Stimulated activated CD4-positive, alpha-beta T cell treated with anti-CD3 and anti-CD28 coated beads, Interleukin-12 subunit alpha, Interleukin-12 subunit beta, amount 100 ng/mL, for 48 hours (primary cell): ENCODE measurements at regions not wholly inside any gene's neighbourhood (a gene's known extent, or its start where the extent isn't known, plus 50 kb on each side); places are given as distances from the start of the nearest gene placed in this dataset.
"Not testable (repeated sequence)": the region's sequence is repeated elsewhere in the genome, so short reads cannot be mapped to it uniquely, and the experiment has no call there.

ENCODE experiments used
- DNase-seq, 3 donors: peaks; one replicate each; pipeline ENCODE4 v3.0.0-alpha.2; 2020; ENCODE audit warnings: low read depth in 2 of 3, low spot score in 1 of 3

DNA sequence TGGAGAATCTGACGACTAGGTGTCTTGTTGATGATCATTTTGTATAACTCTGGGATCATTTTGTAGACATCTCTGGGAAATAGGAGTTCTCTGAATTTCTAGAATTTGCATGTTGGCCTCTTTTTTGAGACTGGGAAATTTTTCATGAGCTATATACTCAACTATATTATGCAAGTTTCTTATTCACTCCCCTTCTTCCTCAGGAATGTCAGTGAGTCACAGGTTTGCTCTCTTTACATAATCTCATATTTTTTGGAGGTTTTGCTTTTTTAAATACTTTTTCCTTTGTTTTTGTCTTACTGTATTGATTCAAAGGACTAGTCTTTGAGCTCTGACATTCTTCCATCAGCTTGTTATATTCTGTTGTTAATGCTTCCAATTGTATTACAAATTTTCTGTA, 1324.2 kb downstream of the TECRL start:
- no peak for DNase-seq

- DNase-seq = no peak
Measured at GRCh38 chr4:63080934-63081333, 1328.3 kb downstream of the TECRL start.

DNA sequence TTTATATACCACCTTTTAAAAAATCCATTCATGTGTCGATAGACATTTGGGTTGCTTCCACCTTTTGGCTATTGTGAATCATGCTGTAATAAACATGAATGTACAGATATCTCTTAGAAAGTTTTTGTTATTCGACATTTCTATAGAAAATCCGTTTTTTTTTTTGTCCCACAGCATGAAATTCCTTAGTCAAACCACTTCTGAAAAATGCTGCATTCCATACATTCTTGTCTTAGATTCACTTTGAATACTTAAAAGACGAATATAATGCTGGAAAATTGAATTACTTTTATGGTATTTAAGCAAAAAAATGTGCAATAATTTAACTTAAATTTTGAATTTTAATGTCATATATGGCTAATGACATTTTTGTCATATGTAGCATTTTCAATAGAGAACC, 1345.5 kb downstream of the TECRL start:
- DNase-seq = no peak

- DNase-seq = not testable (repeated sequence)
Measured at GRCh38 chr4:63062891-63063290, 1346.4 kb downstream of the TECRL start.

DNA sequence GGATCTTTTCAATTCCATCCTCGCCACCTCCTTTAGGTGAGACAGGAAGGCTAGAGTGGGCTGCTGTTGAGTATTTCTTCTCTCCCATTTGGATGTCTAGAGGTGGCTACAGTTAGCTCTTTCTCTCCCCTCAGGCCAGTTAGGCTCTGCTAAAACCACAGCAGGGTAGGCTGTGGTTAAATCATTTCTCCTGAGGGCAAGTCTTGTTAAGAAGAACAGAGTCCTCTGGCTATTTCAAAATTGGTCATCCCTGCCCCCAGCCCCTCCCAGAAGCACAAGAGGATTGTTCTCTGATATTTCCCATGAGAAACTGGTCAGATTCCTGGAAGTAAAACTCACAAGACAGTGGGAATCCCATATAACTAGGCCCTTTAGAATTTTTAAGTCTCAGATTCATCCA, 1359.5 kb downstream of the TECRL start:
- no peak for DNase-seq

- DNase-seq = no peak
Measured at GRCh38 chr4:63049278-63049677, 1360.0 kb downstream of the TECRL start.

GRCh38 chr4:63036159-63036866, 1372.9 kb downstream of the TECRL start:
- no peak for DNase-seq

DNA sequence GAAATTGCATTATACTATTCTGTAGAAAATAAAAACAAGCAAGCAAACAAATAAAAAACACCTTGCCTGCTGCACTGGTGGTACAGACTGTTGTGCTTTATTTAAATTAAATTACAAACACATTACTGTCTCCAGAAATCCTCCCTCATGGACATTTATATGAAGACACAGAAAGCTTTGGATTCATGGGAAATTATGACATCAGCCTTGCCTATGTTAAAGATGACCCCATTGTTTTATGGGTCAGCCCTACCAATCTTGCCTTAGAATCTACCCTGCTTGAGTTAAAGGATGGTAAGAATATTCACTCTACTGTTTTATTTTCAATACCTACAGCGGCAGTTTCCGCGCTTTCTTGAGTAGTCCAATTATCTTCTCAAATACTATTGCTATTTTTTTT, 1379.9 kb downstream of the TECRL start:
- DNase-seq = no peak

- no peak for DNase-seq
Measured at GRCh38 chr4:63020661-63021060, 1388.6 kb downstream of the TECRL start.

DNA sequence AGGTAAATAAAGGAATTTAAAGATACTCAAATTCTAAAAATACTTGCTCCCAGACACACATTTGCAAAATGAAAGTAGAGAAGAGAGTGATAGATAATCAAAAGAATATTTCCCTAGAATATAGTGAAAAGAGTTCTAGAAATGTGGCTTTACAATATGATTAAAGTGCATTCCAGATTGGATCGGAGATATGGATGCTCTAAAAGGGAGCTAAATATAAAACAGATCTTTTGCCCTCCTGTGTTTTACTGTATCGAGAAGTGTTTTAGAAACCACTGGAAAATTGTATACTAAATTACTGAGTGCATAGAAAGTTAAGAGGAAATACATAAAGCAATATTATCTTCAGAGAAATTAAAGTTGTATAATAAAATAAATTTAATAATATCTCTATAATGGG, 1392.0 kb downstream of the TECRL start:
- DNase-seq = no peak

GRCh38 chr4:62970846-62971245, 1438.4 kb downstream of the TECRL start:
- DNase-seq = no peak

- no peak for DNase-seq
Measured at GRCh38 chr4:62960415-62960814, 1448.8 kb downstream of the TECRL start.

- DNase-seq = no peak
Measured at GRCh38 chr4:62953752-62954151, 1455.5 kb downstream of the TECRL start.

DNA sequence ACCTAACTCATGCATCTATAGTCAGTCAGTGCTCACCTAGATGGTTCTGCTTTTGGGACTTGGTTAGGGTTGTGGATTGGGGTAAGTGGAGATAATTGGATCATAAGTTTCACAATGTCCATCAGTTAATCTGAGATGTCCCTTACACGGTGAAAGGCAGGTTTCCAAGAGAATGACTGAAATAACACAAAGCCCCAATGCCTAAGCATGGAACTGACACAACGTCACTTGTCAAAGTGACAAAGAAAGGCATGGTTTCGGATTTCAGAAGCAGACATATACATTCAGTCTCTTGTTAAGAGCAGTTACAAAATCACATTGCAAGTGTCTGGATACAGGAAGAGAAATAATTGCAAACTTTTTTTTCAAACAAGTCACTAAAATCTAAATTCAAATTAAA, 1456.9 kb downstream of the TECRL start:
- no peak for DNase-seq

DNA sequence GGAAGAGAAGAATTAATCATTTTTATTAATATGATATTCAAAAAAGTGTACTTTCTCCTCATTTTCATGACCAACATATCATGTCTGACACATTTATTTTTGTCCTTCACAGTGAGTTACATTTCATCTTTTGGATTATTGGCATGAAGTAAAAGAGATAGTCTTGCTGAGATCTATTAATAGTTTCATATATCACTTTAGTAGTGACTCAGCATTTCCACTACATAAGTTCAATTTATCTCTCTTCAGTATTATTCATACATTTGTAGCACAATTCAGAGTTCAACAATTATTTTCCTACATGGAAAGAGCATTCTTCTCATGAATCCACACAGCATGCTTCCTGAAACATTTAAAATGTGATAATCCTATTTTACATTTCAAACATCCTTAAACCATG, 1461.1 kb downstream of the TECRL start:
- DNase-seq = no peak

GRCh38 chr4:62940229-62940628, 1469.0 kb downstream of the TECRL start:
- DNase-seq = no peak

- DNase-seq = no peak
Measured at GRCh38 chr4:62930884-62931283, 1478.4 kb downstream of the TECRL start.

GRCh38 chr4:62928483-62928882, 1480.8 kb downstream of the TECRL start:
- DNase-seq = no peak

GRCh38 chr4:62927574-62927973, 1481.7 kb downstream of the TECRL start:
- no peak for DNase-seq

DNA sequence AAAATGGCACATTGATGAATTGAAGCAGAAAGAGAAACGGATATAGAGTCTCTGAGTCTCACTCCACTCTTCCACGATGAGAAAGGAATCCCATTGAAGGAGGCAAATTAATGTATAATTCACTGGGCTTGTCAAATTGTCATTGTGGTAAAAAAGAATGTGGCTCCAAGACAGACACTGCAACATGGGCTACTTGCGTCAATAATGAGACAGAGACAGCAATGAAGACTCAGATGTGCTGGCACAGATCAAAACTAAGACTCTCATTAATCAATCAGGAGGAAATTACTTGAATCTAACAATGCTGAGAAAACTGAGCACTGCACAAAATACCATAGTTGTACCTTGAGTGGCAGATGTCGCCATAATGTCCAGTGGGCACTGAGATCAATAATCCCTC, 1485.5 kb downstream of the TECRL start:
- DNase-seq = no peak

GRCh38 chr4:62917649-62918048, 1491.6 kb downstream of the TECRL start:
- no peak for DNase-seq

DNA sequence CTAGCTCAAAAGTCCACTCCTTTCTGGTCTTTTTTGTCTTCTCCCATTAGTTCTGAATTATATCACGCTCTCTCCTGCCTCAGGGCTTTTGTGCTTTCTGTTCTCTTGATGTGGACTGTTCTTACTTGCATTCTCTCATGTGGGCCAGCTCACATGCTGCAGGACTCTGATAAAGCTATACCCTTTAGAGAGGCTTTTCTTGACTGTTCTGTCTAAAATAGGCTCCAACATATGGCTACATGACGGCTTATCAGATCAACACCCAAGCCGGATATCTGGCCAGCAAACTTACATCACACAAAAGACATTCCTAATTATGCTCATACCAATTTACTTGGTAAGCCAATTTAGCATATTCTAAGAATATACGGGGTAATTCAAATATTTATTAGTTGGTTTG, 1494.5 kb downstream of the TECRL start:
- no peak for DNase-seq

DNA sequence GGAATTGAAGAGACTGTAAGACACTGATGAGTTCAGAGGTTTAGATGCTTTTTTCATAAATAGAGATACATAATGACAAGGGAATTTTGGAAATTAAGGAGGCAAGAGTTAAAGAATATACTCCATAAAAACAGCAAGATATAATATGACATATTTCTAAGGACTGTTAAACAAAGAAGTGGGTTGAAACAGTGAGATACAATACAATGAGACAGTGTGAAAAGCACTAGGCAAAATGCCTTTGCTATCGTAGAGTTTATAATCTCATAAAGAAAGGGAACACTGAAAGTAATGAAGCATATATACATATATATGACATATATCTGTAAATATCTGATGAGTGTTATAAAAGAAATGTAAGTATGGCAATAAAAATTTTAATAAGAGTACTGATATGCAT, 1496.2 kb downstream of the TECRL start:
- no peak for DNase-seq

DNA sequence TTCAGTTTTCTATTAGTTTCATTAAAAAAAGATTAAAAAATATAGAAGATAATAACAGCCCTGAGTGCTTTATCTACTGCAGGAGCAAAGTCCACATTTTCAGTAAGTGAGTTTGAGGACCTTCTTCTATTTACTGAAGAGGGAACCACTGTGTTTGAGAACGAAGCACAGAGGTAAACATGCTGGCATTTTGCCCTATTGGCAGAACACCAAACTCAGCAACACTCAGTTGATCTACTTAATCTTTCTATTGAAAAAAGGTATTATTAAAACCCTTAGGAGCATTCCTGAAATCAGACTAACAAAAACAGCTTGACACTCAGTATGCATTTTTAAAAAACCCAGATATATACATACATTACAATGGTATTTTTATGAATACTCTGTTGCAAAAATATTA, 1496.7 kb downstream of the TECRL start:
- DNase-seq = no peak
